MM.1S (cell line): ENCODE measurements at regions not wholly inside any gene's neighbourhood (a gene's known extent, or its start where the extent isn't known, plus 50 kb on each side); places are given as distances from the start of the nearest gene placed in this dataset.

Experiments used
- DNase-seq: peaks from one replicate; pipeline ENCODE4 v3.0.0-alpha.2; 2015
- H2AFZ ChIP-seq: fragments of 300-600 bp; sonication (generic); 2 replicates; pipeline ENCODE4 v1.6.0; 2016; ENCODE audit warnings: antibody characterized with exemption, low read length
- H3F3A ChIP-seq: fragments of 300-600 bp; sonication (generic); 2 replicates; pipeline ENCODE4 v1.6.1; 2016; ENCODE audit warnings: mild to moderate bottlenecking, antibody characterized with exemption, low read length, moderate library complexity, mixed read lengths; ENCODE audit not compliant: insufficient read depth
- H3K27ac ChIP-seq: fragments of 300-600 bp; sonication (generic); 2 replicates; pipeline ENCODE4 v1.5.1; 2016; ENCODE audit warnings: mild to moderate bottlenecking, low read length
- H3K27me3 ChIP-seq: fragments of 300-600 bp; sonication (generic); replicated peaks from 2 replicates; pipeline ENCODE4 v1.6.0; 2016; ENCODE audit warnings: low read length; ENCODE audit not compliant: insufficient read depth
- H3K36me3 ChIP-seq: fragments of 300-600 bp; sonication (generic); replicated peaks from 2 replicates; pipeline ENCODE4 v1.6.1; 2016; ENCODE audit warnings: mild to moderate bottlenecking, low read length, mixed read lengths; ENCODE audit not compliant: insufficient read depth
- H3K4me1 ChIP-seq: fragments of 300-600 bp; sonication (generic); 2 replicates; pipeline ENCODE4 v1.6.1; 2016; ENCODE audit warnings: low read length, mixed read lengths
- H3K4me2 ChIP-seq: fragments of 300-600 bp; sonication (generic); 2 replicates; pipeline ENCODE4 v1.6.0; 2016; ENCODE audit warnings: low read depth, low read length
- H3K4me3 ChIP-seq: fragments of 300-600 bp; sonication (generic); 2 replicates; pipeline ENCODE4 v1.5.1; 2016; ENCODE audit warnings: low read length, mixed read lengths
- H3K79me2 ChIP-seq: fragments of 300-600 bp; sonication (generic); 2 replicates; pipeline ENCODE4 v1.6.1; 2016; ENCODE audit warnings: mixed run types, low read length, mixed read lengths
- H3K9ac ChIP-seq: fragments of 300-600 bp; sonication (generic); 2 replicates; pipeline ENCODE4 v1.6.1; 2016; ENCODE audit warnings: low read length, mixed read lengths
- H3K9me2 ChIP-seq: fragments of 300-600 bp; sonication (generic); replicated peaks from 2 replicates; pipeline ENCODE4 v1.6.1; 2016; ENCODE audit warnings: mild to moderate bottlenecking, low read length, mixed read lengths; ENCODE audit not compliant: insufficient read depth
- H3K9me3 ChIP-seq: fragments of 300-600 bp; sonication (generic); replicated peaks from 2 replicates; pipeline ENCODE4 v1.6.1; 2016; ENCODE audit warnings: mild to moderate bottlenecking, low read length, mixed read lengths; ENCODE audit not compliant: insufficient read depth
- H4K20me1 ChIP-seq: fragments of 300-600 bp; sonication (generic); 2 replicates; pipeline ENCODE4 v1.6.1; 2016; ENCODE audit warnings: mild to moderate bottlenecking, low read length, moderate library complexity, mixed read lengths; ENCODE audit not compliant: insufficient read depth
- EZH2 ChIP-seq: fragments of 300-600 bp; sonication (generic); optimal IDR thresholded peaks from 2 replicates; pipeline ENCODE3; 2017; ENCODE audit warnings: low read depth, mild to moderate bottlenecking, antibody characterized with exemption, low read length, mixed read lengths
- EZH2phosphoT487 ChIP-seq: fragments of 300-600 bp; sonication (generic); IDR thresholded peaks from 2 replicates; pipeline ENCODE4 v1.6.1; 2018; ENCODE audit warnings: antibody characterized with exemption, low read length
- TF ChIP-seq, protein P1 (sequence below): fragments of 300-600 bp; sonication (generic); IDR thresholded peaks from 2 replicates; pipeline ENCODE4 v1.5.1; 2016; ENCODE audit warnings: antibody characterized with exemption, low read length, mixed read lengths

DNA sequence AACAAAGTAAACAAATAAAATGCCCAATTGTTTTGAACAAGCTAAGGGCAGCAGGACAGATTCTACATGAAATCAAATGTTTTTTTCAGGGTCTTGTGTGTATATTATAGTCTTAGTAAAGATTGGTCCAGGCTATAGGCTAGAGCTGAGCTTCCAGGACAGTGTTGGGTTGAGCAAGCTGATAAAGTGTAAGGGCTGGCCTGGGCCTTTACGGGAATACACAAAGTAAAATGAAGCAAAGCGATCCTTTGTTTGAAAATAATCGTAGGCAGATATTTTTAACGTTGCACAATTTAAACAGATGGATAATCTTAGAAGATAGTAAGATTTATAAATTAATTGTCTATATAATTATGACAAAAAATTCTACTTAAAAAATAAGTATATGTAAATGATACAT, 1204.6 kb downstream of the OTOL1 start:
- Histone ChIP-seq H2AFZ (no peak overlapping the region), H3K9me3 (no peaks in the 10 kb centered on the region), H3K27ac (no peak overlapping the region), H3K4me1 (no peaks in the 10 kb centered on the region), H3K4me3 (no peak overlapping the region), H3K9me2 (no peaks in the 10 kb centered on the region), H4K20me1 (no peaks in the 10 kb centered on the region), H3K79me2 (no peaks in the 10 kb centered on the region), H3F3A (no peaks in the 10 kb centered on the region), H3K4me2 (no peak overlapping the region), H3K36me3 (no peaks in the 10 kb centered on the region), H3K27me3 (no peaks in the 10 kb centered on the region), H3K9ac (no peak overlapping the region)
- TF ChIP-seq EZH2 = no peak
- no peak for TF ChIP-seq EZH2phosphoT487
- TF ChIP-seq, protein P1, sequence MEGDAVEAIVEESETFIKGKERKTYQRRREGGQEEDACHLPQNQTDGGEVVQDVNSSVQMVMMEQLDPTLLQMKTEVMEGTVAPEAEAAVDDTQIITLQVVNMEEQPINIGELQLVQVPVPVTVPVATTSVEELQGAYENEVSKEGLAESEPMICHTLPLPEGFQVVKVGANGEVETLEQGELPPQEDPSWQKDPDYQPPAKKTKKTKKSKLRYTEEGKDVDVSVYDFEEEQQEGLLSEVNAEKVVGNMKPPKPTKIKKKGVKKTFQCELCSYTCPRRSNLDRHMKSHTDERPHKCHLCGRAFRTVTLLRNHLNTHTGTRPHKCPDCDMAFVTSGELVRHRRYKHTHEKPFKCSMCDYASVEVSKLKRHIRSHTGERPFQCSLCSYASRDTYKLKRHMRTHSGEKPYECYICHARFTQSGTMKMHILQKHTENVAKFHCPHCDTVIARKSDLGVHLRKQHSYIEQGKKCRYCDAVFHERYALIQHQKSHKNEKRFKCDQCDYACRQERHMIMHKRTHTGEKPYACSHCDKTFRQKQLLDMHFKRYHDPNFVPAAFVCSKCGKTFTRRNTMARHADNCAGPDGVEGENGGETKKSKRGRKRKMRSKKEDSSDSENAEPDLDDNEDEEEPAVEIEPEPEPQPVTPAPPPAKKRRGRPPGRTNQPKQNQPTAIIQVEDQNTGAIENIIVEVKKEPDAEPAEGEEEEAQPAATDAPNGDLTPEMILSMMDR = no peak
- no peak for DNase-seq

DNA sequence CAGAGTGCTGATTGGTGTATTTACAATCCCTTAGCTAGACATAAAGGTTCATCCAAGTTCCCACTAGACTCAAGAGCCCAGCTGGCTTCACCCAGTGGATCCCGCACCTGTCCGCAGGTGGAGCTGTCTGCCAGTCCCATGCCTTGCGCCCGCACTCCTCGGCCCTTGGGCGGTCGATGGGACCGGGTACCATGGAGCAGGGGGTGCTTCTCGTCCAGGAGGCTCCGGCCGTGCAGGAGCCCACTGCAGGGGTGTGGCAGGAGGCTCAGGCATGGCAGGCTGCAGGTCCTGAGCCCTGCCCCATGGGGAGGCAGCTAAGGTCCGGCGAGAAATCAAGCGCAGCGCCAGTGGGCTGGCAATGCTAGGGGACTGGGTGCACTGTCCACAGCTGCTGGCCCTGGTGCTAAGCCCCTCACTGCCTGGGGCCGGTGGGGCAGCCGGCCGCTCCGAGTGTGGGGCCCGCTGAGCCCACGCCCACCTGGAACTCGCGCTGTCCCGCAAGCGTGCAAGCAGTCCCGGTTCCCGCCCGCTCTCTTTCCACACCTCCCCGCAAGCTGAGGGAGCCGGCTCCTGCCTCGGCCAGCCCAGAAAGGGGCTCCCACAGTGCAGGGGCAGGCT, 1206.3 kb downstream of the OTOL1 start:
- TF ChIP-seq, protein P1 = no peak
- TF ChIP-seq EZH2phosphoT487 = no peak
- TF ChIP-seq EZH2 = no peak
- no peak overlapping the region for H3K4me3 ChIP-seq
- no peak overlapping the region for H2AFZ ChIP-seq
- no peak for DNase-seq
- no peaks in the 10 kb centered on the region for H3K4me1 ChIP-seq
- H3K79me2 ChIP-seq = no peaks in the 10 kb centered on the region
- no peaks in the 10 kb centered on the region for H3K9me3 ChIP-seq
- no peak overlapping the region for H3K27ac ChIP-seq
- no peaks in the 10 kb centered on the region for H3K27me3 ChIP-seq
- H4K20me1 ChIP-seq = no peaks in the 10 kb centered on the region
- H3K4me2 ChIP-seq = no peak overlapping the region
- H3K9ac ChIP-seq = no peak overlapping the region
- H3K9me2 ChIP-seq = no peaks in the 10 kb centered on the region
- H3F3A ChIP-seq = no peaks in the 10 kb centered on the region
- H3K36me3 ChIP-seq = no peaks in the 10 kb centered on the region

DNA sequence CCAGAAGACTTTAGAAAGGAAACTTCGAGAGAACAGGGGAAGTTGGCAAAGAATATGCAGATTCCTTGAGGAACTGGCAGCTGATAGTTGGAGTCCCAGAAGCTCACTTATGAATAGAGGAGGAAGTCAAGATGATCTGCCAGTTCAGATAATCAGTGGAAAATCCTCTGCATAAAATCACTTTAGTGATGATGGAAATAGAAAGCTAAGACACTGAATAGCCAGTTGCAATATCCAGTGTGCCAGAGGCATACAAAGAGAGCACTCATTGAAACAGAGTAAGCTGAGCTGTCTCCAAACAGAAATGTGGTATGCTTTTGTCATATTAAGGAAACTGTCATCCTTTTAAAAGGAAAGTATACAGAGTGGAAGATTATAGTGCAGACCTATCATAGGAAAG, 1207.6 kb downstream of the OTOL1 start:
- H3K4me1 ChIP-seq = no peaks in the 10 kb centered on the region
- no peak overlapping the region for H3K27ac ChIP-seq
- no peaks in the 10 kb centered on the region for H3K9me3 ChIP-seq
- H3K9ac ChIP-seq = no peak overlapping the region
- H3K4me2 ChIP-seq = no peak overlapping the region
- H3K4me3 ChIP-seq = no peak overlapping the region
- no peaks in the 10 kb centered on the region for H3K36me3 ChIP-seq
- H3K9me2 ChIP-seq = no peaks in the 10 kb centered on the region
- H3K79me2 ChIP-seq = no peaks in the 10 kb centered on the region
- H3F3A ChIP-seq = no peaks in the 10 kb centered on the region
- no peak overlapping the region for H2AFZ ChIP-seq
- H3K27me3 ChIP-seq = no peaks in the 10 kb centered on the region
- no peak for DNase-seq
- H4K20me1 ChIP-seq = no peaks in the 10 kb centered on the region
- TF ChIP-seq EZH2phosphoT487 (no peak), EZH2 (no peak)
- TF ChIP-seq, protein P1 = no peak
